Inflammatory macrophage treated with lipopolysaccharide for 4 hours (primary cell): ENCODE measurements at regions not wholly inside any gene's neighbourhood (a gene's known extent, or its start where the extent isn't known, plus 50 kb on each side); places are given as distances from the start of the nearest gene placed in this dataset.
"Not testable (repeated sequence)": the region's sequence is repeated elsewhere in the genome, so short reads cannot be mapped to it uniquely, and the experiment has no call there.

Experiments
- DNase-seq: peaks from one replicate; pipeline ENCODE4 v3.0.0-alpha.2; 2020

DNA sequence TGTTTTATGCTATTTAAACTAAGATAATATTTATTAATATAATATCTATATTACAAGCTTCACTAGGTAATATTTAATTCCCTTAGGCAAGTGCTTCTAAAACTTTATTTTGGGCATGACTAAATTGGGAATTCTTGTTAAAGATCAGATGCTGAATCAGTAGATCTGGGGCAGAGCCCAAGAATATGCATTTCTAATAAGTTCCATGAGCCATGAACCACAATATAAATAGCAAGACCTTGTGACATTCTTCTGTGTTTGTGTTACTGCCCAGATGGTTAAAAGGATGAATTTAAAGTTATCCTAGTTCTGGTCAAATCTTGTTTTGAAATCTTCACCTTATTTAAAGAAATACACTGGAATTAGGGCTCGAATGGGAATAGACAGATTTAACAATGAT lies 258.4 kb upstream of the CACNA2D1 start:
- DNase-seq: no peak

DNA sequence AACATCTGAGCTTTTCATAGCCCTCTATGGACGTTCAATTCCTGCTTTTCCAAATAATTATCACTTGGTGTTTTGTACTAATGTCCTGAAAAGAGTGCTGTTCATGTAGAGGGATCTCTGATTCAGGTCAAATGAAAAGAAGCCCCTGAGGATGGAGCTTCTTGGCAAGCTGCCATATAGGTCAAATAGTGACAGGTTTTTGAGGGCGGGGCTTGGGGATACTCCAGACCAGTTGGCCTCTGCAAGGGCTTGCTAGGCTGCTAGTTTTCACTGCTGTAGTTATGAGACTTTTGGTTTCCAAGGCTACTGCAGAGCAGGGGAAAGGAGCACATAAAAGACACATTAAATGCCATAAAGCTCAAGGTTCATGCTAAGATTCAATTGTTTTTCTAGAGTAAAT lies 257.2 kb upstream of the CACNA2D1 start:
- DNase-seq: no peak

DNA sequence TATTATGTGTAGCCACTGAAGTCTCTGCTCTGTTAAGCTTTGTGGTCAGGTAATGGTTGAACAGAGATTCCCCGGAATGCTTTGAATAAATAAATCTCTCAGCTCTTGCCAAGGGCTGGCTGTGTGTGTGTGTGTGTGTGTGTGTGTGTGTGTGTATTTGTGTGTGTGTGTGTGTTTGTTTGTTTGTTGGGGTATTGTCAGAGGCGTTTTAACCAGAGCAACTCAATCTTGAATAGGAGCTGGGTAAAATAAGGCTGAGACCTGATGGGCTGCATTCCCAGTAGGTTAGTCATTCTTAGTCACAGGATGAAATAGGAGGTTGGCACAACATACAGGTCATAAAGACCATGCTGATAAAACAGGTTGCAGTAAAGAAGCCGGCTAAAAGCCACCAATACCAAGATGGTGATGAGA lies 256.2 kb upstream of the CACNA2D1 start:
- DNase-seq: no peak

DNA sequence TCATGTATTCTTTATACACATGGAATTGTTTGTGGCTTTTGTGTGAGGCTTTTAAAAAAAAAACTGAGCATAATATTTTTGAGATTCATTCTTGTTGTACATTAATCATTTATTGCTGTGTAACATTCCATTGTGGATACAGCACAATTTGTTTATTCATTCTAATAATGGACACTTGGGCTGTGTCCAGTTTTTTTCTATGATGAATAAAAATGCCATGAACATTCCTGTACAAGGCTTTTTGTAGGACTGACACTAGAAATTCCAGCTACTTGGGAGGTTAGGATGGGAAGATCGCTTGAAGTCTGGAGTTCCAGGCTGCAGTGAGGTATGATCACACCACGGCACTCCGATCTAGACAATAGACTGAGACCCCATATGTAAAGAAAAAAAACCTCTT lies 254.3 kb upstream of the CACNA2D1 start:
- no peak for DNase-seq

DNA sequence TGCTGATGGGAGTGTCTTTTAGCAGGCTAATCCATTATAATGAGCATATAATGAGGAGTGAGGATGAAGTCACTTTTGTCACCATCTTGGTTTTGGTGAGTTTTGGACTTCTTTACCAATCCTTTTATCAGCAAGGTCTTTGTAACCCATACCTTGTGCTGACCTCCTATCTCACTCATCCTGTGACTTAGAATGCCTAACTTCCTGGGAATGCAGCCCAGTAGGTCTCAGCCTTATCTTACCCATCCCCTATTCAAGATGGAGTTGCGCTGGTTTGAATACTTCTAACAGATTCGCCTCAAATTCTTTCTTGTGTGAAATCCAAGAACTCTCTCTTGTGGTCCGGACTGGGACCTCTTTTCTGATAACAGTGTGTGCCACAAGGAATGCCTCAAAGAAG lies 253.1 kb upstream of the CACNA2D1 start:
- DNase-seq: no peak

DNA sequence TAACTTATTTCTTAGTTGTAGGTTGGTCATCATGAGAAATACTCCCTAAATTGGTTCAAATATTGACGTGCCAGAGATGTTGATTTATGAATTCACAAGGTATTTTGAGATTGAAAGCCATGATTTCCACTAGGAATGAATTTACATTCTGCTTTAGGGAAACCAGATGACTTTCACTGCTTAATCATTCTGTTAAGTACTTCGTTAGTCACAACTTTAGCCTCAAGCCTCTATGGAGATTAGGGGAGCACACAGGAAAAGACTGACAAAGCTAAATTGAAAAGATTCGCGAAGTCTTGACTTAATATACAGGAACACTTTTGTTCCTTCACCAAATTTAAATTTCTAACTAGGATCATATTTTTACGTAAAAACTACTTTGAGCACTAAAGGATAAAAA lies 250.4 kb upstream of the CACNA2D1 start:
- DNase-seq: no peak

DNA sequence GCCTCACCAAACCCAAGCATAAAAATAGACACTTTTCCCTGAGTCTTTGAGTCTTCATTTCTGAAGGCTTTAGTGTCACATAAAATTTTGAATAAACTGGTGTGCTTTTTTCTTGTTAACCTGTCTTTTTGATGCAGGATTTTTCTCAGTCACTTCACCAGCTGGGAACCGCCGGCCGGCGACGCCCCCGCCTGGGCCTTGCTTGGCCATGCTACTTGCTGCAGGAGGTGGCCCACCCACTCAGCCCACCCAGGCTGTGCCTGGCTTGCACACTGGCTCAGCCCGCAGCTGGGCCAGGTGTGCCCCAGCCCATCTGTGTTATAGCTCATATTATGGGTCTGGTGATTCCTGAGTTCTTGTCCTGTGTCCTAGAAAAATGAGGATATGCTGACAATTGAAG lies 247.4 kb upstream of the CACNA2D1 start:
- no peak for DNase-seq

DNA sequence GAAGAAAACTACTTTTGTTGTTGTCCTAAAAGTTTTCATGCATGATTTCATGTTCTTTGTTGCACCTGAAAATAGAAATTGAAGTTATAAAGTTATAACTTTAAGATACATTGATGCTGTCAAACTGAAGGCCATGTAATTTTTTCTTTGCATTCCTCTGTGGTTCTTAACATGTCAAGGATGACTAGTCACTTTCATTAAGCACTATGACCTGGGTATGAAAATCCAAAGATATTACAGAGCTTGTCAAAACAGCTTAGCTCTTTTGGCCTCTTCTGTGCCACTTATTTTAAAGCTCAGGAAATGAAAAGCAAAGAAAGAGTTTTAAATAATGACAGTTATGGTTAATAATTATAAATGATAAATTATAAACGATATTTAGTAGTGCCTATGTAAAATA lies 241.6 kb upstream of the CACNA2D1 start:
- no peak for DNase-seq

DNA sequence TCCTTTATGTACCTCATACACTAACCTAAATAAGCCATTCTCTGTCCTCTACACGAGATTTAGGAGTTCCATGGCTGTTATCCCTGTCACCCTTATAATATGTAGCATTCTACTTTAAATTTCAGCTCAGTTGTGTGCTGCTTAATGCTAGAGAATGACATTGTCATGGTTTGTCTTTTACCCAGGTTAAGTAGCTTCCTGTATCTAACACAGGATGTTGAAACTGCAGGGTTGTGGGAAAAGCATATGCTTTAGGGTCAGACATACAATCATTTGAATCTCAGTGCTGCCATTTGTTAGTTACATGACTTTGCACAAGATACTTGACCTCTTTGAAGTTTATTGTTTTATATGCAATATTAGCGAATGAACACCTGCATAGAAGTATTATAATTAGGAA lies 235.1 kb upstream of the CACNA2D1 start:
- DNase-seq: no peak

DNA sequence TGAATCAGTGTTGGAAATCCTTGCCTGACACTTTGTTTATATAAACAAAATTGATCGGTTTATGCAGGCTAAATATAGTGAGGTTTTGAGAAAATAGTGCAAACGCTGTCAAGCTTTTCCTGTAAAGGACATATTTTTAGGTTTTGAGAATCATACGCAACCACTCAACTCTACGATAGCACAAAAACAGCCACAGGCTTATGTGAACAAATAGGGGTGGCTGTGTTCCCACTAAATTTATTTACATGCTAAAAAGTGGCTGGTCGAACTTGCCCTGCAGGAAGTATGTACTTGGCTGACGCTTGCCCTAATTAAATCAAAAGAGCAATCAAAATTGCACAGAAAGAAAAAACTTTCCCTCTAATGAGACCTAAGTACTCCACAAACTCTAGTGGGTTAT lies 234.7 kb upstream of the CACNA2D1 start:
- no peak for DNase-seq

DNA sequence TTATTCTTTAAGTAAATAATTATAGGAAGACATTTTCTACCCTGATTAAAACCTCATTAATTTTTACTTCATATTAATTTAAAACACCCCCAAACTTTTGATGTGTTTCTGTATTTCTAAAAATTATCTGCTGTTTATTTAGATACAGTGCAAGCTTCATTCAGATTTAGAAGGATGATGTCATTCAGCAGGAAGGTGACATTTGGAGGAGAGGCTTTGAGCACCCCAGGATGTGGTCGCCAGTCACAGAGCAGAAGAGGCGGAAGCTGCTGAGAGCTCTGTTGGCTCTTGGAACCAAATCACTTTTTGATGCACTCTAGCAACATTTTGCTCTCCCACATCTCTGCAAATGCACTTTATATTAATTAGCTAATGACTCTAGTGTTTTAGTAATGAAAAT lies 233.9 kb upstream of the CACNA2D1 start:
- no peak for DNase-seq

DNA sequence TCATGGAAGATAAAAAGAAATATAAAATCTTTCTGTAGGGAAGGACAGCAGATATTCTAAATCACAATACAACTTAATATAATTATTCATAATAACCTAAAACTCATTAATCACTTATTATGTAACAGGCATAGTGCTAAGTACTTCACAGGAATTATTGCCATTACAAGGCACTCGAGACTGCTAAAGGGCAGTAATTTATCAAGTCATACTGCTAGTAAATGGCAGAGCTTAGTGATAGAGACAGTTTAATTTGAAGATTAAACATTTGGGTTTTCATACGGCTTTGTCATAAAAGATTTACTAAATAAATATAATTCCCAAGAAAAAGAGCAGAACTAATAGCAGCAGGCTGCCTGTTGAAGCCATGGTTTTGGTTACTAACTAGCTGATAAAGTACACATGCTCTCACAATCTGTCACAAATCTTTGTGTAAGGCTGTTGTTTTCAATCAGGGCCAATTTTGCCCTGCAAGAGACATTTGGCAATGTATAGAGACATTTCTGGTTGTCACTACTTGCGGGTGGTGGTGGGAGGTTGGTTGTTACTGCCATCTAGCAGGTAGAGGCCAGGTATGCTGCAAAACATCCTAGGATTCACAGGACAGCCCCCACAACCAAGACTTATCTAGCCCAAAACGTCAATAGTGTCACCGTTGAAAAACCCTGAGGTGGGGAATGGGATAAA lies 233.3 kb upstream of the CACNA2D1 start:
- no peak for DNase-seq

DNA sequence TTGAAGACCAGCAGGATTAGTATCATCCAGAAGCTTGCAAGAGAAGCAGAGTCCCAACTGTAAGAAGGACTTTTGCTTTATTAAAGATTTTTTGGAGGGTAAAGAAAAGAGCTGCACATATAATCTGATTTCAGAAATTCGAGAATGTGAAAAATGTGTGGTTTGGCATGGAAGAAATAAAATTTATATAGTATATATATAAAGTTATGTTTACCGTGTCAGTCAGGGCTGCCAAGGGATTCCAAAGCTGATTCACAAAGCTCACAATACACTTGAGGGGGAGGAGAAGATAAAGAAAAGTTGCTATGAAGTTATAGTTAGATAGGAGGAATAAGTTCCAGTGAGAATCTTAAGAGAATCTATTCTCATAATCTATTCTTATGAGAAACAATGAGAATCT lies 231.8 kb upstream of the CACNA2D1 start:
- no peak for DNase-seq

DNA sequence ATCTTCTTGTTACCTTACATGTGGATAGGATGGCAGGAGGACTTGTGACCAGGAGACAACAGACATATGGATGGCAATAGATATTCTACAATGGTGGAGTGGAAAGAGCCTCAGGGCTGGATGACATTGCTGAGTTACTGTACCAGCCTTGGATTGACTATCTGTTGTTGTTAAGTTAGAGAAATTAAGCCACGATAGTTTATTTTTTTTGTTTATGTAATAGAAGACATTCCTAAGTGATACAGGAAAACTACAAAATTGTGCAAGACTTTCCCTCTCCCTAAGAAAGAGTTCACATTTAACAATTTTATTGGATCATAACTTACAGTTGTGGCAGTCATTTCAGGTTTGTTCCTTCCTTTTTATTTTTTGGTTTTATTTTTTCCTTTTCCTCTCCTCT lies 230.7 kb upstream of the CACNA2D1 start:
- no peak for DNase-seq

DNA sequence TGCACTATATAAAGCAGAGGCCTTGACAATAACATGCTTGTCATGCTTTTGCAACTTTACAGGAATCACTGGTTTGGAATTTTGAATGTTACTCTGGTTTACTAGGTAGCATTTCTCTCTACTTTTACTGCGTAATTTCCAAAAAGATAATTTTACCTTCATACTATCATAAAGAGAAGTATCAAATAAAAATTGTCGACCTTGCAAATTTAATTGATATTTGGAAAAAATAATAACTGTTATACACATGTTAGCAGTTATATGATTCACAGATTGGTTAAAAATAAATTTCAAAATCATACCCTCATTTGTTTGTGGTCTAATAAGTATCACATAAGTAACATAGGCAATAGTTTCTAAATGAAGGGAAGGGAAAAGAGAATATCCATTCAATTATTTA lies 228.5 kb upstream of the CACNA2D1 start:
- DNase-seq: no peak

DNA sequence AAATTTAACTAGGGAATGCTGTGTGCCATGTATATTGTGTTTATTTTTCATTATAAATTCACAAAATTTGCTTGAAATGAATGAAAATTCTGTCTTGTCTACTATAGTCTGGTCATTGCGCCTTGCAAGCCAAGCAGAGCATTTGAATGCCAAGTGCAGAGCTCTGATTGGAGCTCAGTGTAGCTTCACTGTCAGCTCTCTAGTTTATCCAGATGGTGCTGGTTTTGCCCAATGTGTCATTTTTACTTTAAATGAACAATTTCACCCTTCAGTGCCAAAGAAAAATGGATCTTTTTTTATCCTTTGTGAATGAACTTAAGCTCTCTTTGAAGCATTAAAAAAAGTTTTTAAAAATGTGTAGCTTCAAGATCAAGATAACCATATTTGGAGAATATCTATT lies 225.6 kb upstream of the CACNA2D1 start:
- DNase-seq: no peak

DNA sequence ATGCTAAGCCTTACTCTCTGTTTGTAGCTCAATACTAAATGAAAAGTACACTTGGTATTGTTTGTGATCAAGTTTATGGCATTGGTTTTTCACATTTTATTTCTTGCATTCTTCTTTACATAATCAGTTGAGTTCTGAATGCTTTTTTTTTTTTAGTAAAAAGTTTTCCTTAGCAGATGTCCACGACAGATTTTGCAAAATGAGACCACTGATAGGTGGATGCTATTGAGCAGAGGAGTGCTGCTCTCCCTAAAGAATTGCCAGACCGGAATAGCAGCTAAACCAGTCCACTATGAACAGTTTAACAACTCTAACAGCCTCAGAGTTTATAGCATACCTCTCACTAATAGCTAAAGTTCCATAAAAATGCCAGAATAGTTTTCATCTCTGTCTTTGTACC lies 225.1 kb upstream of the CACNA2D1 start:
- DNase-seq: no peak

DNA sequence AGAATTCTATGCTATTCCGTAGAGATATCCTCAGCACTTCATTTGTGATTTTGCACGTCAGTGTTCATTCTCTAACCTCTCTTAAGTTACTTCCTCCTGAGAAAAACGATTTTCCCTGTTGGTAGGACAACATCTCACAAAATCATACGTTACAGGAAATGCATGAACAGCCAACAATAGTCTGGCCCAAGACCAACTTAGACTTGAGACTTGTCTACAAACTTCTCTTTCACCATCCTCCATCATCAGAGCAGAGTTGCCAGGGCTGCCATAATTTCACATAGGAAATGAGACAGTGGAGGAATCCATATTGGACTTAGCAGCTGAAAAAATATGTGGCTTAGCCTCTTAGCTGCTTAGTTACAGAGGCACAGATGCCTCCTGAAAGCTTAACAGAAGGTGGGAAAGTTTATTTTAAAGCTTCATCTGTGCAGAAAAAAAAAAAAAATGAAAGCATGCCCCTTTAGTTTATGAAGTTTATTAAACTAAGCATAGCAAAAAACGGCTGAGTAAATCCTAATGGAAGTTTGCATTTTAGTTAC lies 222.5 kb upstream of the CACNA2D1 start:
- no peak for DNase-seq

DNA sequence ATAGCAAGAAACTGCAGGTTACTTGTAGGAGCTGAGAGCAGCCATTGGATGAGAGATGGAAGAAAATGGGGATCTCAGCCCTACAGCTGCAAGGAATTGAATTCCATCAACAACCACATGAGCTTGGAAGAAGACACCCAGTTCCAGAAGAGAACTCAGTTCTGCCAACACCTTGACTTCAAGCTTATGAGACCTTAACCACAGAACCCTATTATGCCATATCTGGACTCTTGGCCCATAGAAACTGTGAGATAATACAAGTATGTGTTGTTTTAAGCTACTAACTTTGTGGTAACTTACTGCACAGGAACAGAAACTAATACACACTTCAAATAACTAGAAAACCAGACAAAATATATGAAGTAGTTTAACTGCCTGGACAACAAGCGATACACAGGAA lies 212.4 kb upstream of the CACNA2D1 start:
- DNase-seq: no peak

DNA sequence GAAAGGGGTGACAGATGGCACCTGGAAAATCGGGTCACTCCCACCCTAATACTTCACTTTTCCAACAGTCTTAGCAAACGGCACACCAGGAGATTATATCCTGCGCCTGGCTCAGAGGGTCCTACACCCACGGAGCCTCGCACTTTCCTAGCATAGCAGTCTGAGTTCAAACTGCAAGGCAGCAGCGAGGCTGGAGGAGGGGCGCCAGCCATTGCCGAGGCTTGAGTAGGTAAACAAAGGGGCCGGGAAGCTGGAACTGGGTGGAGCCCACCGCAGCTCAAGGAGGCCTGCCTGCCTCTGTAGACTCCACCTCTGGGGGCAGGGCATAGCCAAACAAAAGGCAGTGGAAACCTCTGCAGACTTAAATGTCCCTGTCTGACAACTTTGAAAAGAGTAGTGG lies 206.5 kb upstream of the CACNA2D1 start:
- DNase-seq: not testable (repeated sequence)

DNA sequence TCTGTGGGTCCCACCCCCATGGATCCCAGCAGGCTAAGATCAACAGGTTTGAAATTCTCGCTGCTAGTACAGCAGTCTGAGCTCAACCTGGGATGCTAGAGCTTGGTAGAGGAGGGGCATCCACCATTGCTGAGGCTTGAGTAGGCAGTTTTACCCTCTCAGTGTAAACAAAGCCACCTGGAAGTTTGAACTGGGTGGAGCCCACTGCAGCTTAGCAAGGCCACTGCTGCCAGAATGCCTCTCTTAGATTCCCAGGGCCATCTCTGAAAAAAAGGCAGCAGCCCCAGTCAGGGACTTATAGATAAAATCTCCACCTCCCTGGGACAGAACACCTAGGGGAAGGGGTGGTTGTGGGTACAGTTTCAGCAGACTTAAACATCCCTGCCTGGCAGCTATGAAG lies 190.0 kb upstream of the CACNA2D1 start:
- DNase-seq: no peak

DNA sequence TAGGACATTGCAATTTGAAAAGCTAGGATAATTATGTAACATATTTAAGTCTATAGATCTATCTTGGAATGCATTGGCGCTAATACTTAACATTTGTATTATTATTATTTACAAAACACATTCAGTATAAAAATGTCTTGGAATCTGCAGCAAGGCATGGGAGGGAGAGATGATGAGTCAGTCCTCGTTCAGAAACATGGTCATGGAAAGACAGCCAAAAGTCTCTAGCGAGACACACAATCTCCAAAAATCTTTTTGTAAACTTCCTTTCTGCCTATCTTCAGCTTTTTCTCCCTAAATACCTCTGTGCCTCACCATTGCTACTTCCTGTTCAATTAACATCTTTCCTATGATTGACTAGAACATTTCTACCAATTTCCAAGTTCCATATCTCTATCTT lies 188.4 kb upstream of the CACNA2D1 start:
- DNase-seq: no peak

DNA sequence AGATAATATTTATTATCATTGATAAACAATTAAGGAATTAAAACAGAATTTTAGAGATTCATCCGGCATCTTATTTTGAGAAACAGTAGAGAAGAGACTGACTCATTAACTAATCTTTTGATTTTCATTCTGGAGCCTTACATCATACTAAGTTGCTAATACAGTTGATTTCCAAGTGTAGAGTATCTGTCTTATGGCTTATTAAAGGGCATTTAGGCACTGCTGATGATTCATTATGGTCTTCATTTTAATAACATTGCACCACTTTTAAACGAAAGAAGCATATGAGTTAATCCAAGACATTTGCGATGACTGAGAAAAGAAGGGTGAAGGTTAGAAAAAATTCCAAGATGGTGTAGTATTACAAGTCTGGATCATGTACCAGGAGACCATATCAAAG lies 186.0 kb upstream of the CACNA2D1 start:
- DNase-seq: peak; percentile 33

DNA sequence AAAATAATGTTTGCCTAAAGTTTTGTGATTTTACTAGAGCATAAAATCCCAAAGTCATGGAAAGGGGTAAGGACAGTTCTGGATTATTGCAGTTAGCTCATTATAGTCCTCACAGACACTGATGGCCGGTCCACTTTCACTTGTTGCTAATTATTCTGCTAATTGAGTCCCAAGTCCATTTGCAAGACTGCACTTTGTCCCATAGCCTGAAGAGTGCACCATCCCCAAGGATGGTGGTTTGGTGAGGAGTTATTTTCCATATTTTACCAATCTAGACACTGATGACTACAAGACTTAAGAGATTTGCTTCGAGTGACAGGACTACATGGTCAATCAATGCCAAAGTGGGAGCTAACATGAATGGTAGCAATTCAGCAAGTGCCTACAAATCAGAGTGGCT lies 181.8 kb upstream of the CACNA2D1 start:
- no peak for DNase-seq

DNA sequence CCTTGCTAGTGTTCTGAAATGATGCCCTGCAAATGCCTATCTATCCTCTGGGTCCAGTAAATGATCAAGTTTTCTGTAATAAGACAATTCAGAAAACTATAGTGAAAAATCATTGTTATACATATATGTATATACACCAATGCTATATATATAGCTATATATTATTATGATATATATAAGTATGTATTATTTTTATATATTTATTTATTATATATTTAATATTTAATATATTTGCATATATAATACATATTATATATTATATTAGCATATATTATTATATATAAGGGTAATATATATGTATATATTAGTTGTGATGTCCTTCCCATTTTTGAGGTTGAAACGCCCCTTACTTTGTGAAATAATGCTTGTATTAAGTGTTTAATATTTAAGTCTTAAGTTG lies 181.4 kb upstream of the CACNA2D1 start:
- DNase-seq: no peak

DNA sequence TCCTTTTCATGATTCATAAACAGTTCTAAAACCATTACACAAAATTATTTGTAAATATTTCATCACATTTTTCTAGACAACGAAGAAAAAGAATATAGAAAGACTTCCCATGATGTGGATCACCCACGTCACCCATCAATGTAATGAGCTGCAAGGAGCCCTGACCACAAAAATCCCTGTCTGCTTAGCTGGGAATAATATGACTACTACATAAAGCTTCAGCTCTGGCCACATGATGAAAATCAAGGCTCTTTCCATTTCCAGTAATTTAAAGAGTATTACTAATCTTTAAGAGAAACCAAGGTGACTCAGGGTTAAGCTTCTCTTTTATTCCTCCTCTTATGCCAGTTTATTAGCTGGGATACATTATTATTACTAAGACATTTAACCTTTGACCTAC lies 180.8 kb upstream of the CACNA2D1 start:
- DNase-seq: peak; percentile 75
